Panc1 (cell line): ENCODE measurements at regions not wholly inside any gene's neighbourhood (a gene's known extent, or its start where the extent isn't known, plus 50 kb on each side); places are given as distances from the start of the nearest gene placed in this dataset.

Source experiments
- ATAC-seq: fragments of 200-7000 bp; cut with Tn5 transposase; 2 replicates; pipeline ENCODE4 v1.9.1; 2020; ENCODE audit warnings: mild to moderate bottlenecking, moderate library complexity
- BruUV-seq: library from RNA; stranded (reverse); fragments of 400-500 nt; replicated peaks from 2 replicates; lab custom pipeline; 2021; lab: Mats Ljungman, UMichigan
- CTCF ChIA-PET: fragments of 300-600 bp; sonication (Branson Sonifier 250); formaldehyde crosslinking; loops from one replicate; lab custom pipeline; 2022; ENCODE audit warnings: antibody characterized with exemption; lab: Charles Lee
- POLR2A ChIA-PET: fragments of 300-600 bp; sonication (Branson Sonifier 250); formaldehyde crosslinking; loops from one replicate; lab custom pipeline; 2022; ENCODE audit warnings: antibody characterized with exemption; lab: Charles Lee
- DNase-seq: peaks from one replicate; pipeline ENCODE4 v3.0.0-alpha.2; 2010; ENCODE audit warnings: low read depth, low spot score
- H3K27ac ChIP-seq: 2 replicates; pipeline ENCODE4 v1.5.1; 2011; ENCODE audit warnings: mild to moderate bottlenecking, low read length, inconsistent platforms
- H3K27me3 ChIP-seq: fragments of 200-500 bp; sonication (Bioruptor generic); 2 replicates; pipeline ENCODE4 v1.6.0; 2014; ENCODE audit warnings: low read length, inconsistent platforms; ENCODE audit not compliant: control insufficient read depth, insufficient read depth
- H3K36me3 ChIP-seq: fragments of 200-500 bp; sonication (Bioruptor generic); 2 replicates; pipeline ENCODE4 v1.5.1; 2014; ENCODE audit warnings: inconsistent platforms, mild to moderate bottlenecking, low read length, moderate library complexity; ENCODE audit not compliant: control insufficient read depth, insufficient read depth
- H3K4me1 ChIP-seq: 2 replicates; pipeline ENCODE4 v1.5.1; 2011; ENCODE audit warnings: inconsistent platforms, mild to moderate bottlenecking, low read length, moderate library complexity; ENCODE audit not compliant: control insufficient read depth, insufficient read depth
- H3K4me3 ChIP-seq, 2 experiments: 2 replicates each; pipeline ENCODE4 v1.5.1; 2011 to 2012; ENCODE audit warnings: low read depth in 2 of 2, low read length in 2 of 2, mild to moderate bottlenecking in 2 of 2, inconsistent platforms in 1 of 2, moderate library complexity in 1 of 2
- H3K9me3 ChIP-seq: fragments of 200-500 bp; sonication (Bioruptor generic); 2 replicates; pipeline ENCODE4 v1.5.1; 2014; ENCODE audit warnings: low read depth, mild to moderate bottlenecking, inconsistent platforms, low read length, moderate library complexity; ENCODE audit not compliant: control insufficient read depth, insufficient read depth
- POLR2AphosphoS5 ChIP-seq: IDR thresholded peaks from 2 replicates; pipeline ENCODE4 v1.6.1; 2012; ENCODE audit warnings: mild to moderate bottlenecking, low read depth, low read length, moderate library complexity
- REST ChIP-seq, 2 experiments: IDR thresholded peaks; 2 replicates each; pipeline ENCODE4 v1.6.1; 2011 to 2012; ENCODE audit warnings: low read depth in 2 of 2, control low read depth in 1 of 2, low read length in 1 of 2, mild to moderate bottlenecking in 1 of 2, moderate library complexity in 1 of 2; ENCODE audit not compliant: insufficient read depth in 1 of 2
- SIN3A ChIP-seq: IDR thresholded peaks from 2 replicates; pipeline ENCODE4 v1.6.1; 2012; ENCODE audit warnings: low read depth, mild to moderate bottlenecking, low read length, moderate library complexity, borderline replicate concordance; ENCODE audit not compliant: insufficient read depth
- TCF7L2 ChIP-seq: IDR thresholded peaks from 2 replicates; pipeline ENCODE4 v1.6.1; 2011; ENCODE audit warnings: mild to moderate bottlenecking, low read depth, low read length, inconsistent platforms
- in situ Hi-C: cut with HindIII; loops from 2 replicates; pipeline ENCODE4 v1.10.0; 2016; ENCODE audit warnings: low sequenced_read_pairs, low pct_unique_long_range_greater_than_20kb
- intact Hi-C: fragments of 100-400 bp; cut with micrococcal nuclease; formaldehyde crosslinking; loops from one replicate; pipeline ENCODE4 v1.10.0; 2022; ENCODE audit not compliant: unreplicated experiment
- TF ChIP-seq, protein P1 (sequence below): fragments of 450-650 bp; IDR thresholded peaks from 2 replicates; pipeline ENCODE4 v1.5.1; 2017; ENCODE audit warnings: mild to moderate bottlenecking

- no peaks in the 10 kb centered on the region for H3K36me3 ChIP-seq
- no peak for TF ChIP-seq POLR2AphosphoS5
- TF ChIP-seq SIN3A: no peak
- no peak for TF ChIP-seq REST (IDR thresholded peaks at IDR 0.05; ENCODE audit: insufficient read depth in 1 of 2, low read depth in 2 of 2, low read length in 1 of 2)
- in situ Hi-C loops (no loop called here), intact Hi-C loops (no loop called here)
- H3K9me3 ChIP-seq: no peaks in the 10 kb centered on the region
- DNase-seq (no peak), ATAC-seq (no peak)
- ChIA-PET CTCF (interaction anchor here (0.6 kb wide), 1 partner anchor 569 kb away, joined by 8 read pairs; no protein-coding TSS in a partner anchor), POLR2A (no interaction called here)
- H3K4me1 ChIP-seq: no peaks in the 10 kb centered on the region
- no peaks in the 10 kb centered on the region for H3K27me3 ChIP-seq
- H3K4me3 ChIP-seq: no peak overlapping the region
- H3K27ac ChIP-seq: no peak overlapping the region
- no TSS peak for BruUV-seq
These were observed 71.9 kb downstream of the GSC start for GRCh38 chr14:94697773-94698556.

DNA sequence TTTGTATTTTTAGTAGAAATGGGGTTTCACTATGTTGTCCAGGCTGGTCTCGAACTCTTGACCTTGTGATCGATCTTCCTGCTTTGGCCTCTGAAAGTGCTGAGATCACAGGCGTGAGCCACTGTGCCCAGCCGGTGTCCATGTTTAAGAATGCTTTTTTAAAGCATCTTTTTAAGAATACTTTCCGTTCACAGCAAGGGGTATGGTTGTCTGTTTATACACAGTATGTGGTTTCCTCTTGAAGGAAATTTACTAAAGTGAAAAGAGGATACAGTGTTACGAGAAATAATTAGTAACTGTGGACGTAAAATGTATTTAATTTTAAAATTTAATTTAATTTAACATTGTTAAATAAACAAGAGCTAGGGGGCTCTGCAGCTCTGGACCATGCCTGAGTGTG is 73.4 kb downstream of the GSC start:
- CTCF ChIA-PET: no interaction called here

More for the DNA sequence above, 73.4 kb downstream of the GSC start:
- BruUV-seq: no TSS peak
- POLR2A ChIA-PET: no interaction called here
- H3K4me3 ChIP-seq: no peak overlapping the region
- no peaks in the 10 kb centered on the region for H3K4me1 ChIP-seq
- intact Hi-C loops: no loop called here
- in situ Hi-C loops: no loop called here
- H3K27me3 ChIP-seq: no peaks in the 10 kb centered on the region
- ATAC-seq: no peak
- H3K9me3 ChIP-seq: no peaks in the 10 kb centered on the region
- no peaks in the 10 kb centered on the region for H3K36me3 ChIP-seq
- no peak for TF ChIP-seq TCF7L2
- TF ChIP-seq, protein P1, sequence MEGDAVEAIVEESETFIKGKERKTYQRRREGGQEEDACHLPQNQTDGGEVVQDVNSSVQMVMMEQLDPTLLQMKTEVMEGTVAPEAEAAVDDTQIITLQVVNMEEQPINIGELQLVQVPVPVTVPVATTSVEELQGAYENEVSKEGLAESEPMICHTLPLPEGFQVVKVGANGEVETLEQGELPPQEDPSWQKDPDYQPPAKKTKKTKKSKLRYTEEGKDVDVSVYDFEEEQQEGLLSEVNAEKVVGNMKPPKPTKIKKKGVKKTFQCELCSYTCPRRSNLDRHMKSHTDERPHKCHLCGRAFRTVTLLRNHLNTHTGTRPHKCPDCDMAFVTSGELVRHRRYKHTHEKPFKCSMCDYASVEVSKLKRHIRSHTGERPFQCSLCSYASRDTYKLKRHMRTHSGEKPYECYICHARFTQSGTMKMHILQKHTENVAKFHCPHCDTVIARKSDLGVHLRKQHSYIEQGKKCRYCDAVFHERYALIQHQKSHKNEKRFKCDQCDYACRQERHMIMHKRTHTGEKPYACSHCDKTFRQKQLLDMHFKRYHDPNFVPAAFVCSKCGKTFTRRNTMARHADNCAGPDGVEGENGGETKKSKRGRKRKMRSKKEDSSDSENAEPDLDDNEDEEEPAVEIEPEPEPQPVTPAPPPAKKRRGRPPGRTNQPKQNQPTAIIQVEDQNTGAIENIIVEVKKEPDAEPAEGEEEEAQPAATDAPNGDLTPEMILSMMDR: no peak
- TF ChIP-seq SIN3A: no peak
- no peak for TF ChIP-seq REST (IDR thresholded peaks at IDR 0.05; ENCODE audit: insufficient read depth in 1 of 2, low read depth in 2 of 2, low read length in 1 of 2)
- TF ChIP-seq POLR2AphosphoS5: no peak
- DNase-seq: no peak
- H3K27ac ChIP-seq: no peak overlapping the region
